Neural cell (in vitro differentiated cells): ENCODE measurements at regions not wholly inside any gene's neighbourhood (a gene's known extent, or its start where the extent isn't known, plus 50 kb on each side); places are given as distances from the start of the nearest gene placed in this dataset.

Experiments used
- H2AFZ ChIP-seq: fragments of 200-600, 300-800 bp; sonication (generic), shearing (Covaris generic); 2 replicates; pipeline ENCODE4 v1.6.0; 2014; ENCODE audit warnings: low read depth, mild to moderate bottlenecking, antibody characterized with exemption, low read length, moderate library complexity
- H3F3A ChIP-seq: fragments of 200-600 bp; shearing (Covaris generic); 2 replicates; pipeline ENCODE4 v1.6.1; 2016; ENCODE audit warnings: mild to moderate bottlenecking, moderate library complexity, mixed read lengths, antibody characterized with exemption, low read length; ENCODE audit not compliant: insufficient read depth, poor library complexity, severe bottlenecking
- H3K27ac ChIP-seq: fragments of 200-600, 300-800 bp; sonication (generic), shearing (Covaris generic); 2 replicates; pipeline ENCODE4 v1.5.1; 2014; ENCODE audit warnings: mild to moderate bottlenecking, low read length, moderate library complexity
- H3K27me3 ChIP-seq: fragments of 300-800, 200-600 bp; sonication (generic), shearing (Covaris generic); 2 replicates; pipeline ENCODE4 v1.6.0; 2014; ENCODE audit warnings: mild to moderate bottlenecking, low read depth, low read length, moderate library complexity; ENCODE audit not compliant: insufficient read depth
- H3K36me3 ChIP-seq: fragments of 300-800, 200-600 bp; sonication (generic), shearing (Covaris generic); 2 replicates; pipeline ENCODE4 v1.5.1; 2014; ENCODE audit warnings: mild to moderate bottlenecking, antibody characterized with exemption, low read length, moderate library complexity; ENCODE audit not compliant: insufficient read depth
- H3K4me2 ChIP-seq: fragments of 300-800, 200-600 bp; sonication (generic), shearing (Covaris generic); 2 replicates; pipeline ENCODE4 v1.6.0; 2014; ENCODE audit warnings: mild to moderate bottlenecking, low read length
- H3K4me3 ChIP-seq: fragments of 300-800, 200-600 bp; sonication (generic), shearing (Covaris generic); 2 replicates; pipeline ENCODE4 v1.5.1; 2014; ENCODE audit warnings: mild to moderate bottlenecking, low read length, moderate library complexity
- H3K79me2 ChIP-seq: fragments of 200-600 bp; shearing (Covaris generic); replicated peaks from 2 replicates; pipeline ENCODE4 v1.6.0; 2014; ENCODE audit warnings: mild to moderate bottlenecking, low read length, moderate library complexity; ENCODE audit not compliant: insufficient read depth
- H3K9ac ChIP-seq: fragments of 300-800, 200-600 bp; sonication (generic), shearing (Covaris generic); 2 replicates; pipeline ENCODE4 v1.6.1; 2016; ENCODE audit warnings: mild to moderate bottlenecking, low read length, mixed read lengths
- H3K9me2 ChIP-seq: fragments of 200-600 bp; shearing (Covaris generic); 2 replicates; pipeline ENCODE4 v1.6.1; 2016; ENCODE audit warnings: mild to moderate bottlenecking, low read length, mixed read lengths; ENCODE audit not compliant: insufficient read depth
- H3K9me3 ChIP-seq: fragments of 200-600, 300-800 bp; sonication (generic), shearing (Covaris generic); 2 replicates; pipeline ENCODE4 v1.6.1; 2016; ENCODE audit warnings: mild to moderate bottlenecking, mixed run types, low read length, moderate library complexity, mixed read lengths
- H4K20me1 ChIP-seq: fragments of 200-600 bp; shearing (Covaris generic); 2 replicates; pipeline ENCODE4 v1.6.1; 2016; ENCODE audit warnings: mild to moderate bottlenecking, mixed run types; ENCODE audit not compliant: insufficient read depth
- CTCF ChIP-seq: fragments of 450-650 bp; IDR thresholded peaks from 2 replicates; pipeline ENCODE4 v1.5.1; 2014; ENCODE audit warnings: antibody characterized with exemption, mild to moderate bottlenecking, moderate library complexity; ENCODE audit not compliant: poor library complexity, severe bottlenecking
- EP300 ChIP-seq: fragments of 450-650 bp; conservative IDR thresholded peaks from 2 replicates; pipeline ENCODE4 v1.6.1; 2014; ENCODE audit warnings: antibody characterized with exemption, mild to moderate bottlenecking, moderate library complexity; ENCODE audit not compliant: poor library complexity, severe bottlenecking
- EZH2 ChIP-seq: fragments of 200-600, 300-800 bp; shearing (Covaris generic), sonication (generic); IDR thresholded peaks from 2 replicates; pipeline ENCODE4 v1.6.1; 2014; ENCODE audit warnings: antibody characterized with exemption, low read length, borderline replicate concordance, mild to moderate bottlenecking; ENCODE audit not compliant: insufficient read depth, poor library complexity, severe bottlenecking
- MXI1 ChIP-seq: fragments of 450-650 bp; conservative IDR thresholded peaks from 2 replicates; pipeline ENCODE4 v1.6.1; 2014; ENCODE audit warnings: antibody characterized with exemption, mild to moderate bottlenecking; ENCODE audit not compliant: poor library complexity, severe bottlenecking
- POLR2AphosphoS5 ChIP-seq: IDR thresholded peaks from 2 replicates; pipeline ENCODE4 v1.6.1; 2012
- RAD21 ChIP-seq: fragments of 450-650 bp; conservative IDR thresholded peaks from 2 replicates; pipeline ENCODE4 v1.6.1; 2014; ENCODE audit warnings: antibody characterized with exemption, mild to moderate bottlenecking, moderate library complexity
- SMC3 ChIP-seq: fragments of 450-650 bp; conservative IDR thresholded peaks from 2 replicates; pipeline ENCODE4 v1.6.1; 2014; ENCODE audit warnings: antibody characterized with exemption, mild to moderate bottlenecking, moderate library complexity; ENCODE audit not compliant: poor library complexity
- TAF1 ChIP-seq: IDR thresholded peaks from 2 replicates; pipeline ENCODE4 v1.6.1; 2012; ENCODE audit warnings: low read depth
- TF ChIP-seq, protein P1 (sequence below): IDR thresholded peaks from 2 replicates; pipeline ENCODE4 v1.6.1; 2012; ENCODE audit warnings: borderline replicate concordance

- no peaks in the 10 kb centered on the region for H4K20me1 ChIP-seq
- H3K36me3 ChIP-seq = no peaks in the 10 kb centered on the region
- peak overlapping the region; percentile 12 for H3K4me3 ChIP-seq
- no peak overlapping the region for H3K27ac ChIP-seq
- H3K4me2 ChIP-seq = no peak overlapping the region
- no peak overlapping the region for H3K9ac ChIP-seq
- no peak overlapping the region for H2AFZ ChIP-seq
- H3F3A ChIP-seq = no peaks in the 10 kb centered on the region
- no peaks in the 10 kb centered on the region for H3K79me2 ChIP-seq
- H3K9me3 ChIP-seq = peaks cover 5% of the 10 kb centered on the region
- TF ChIP-seq CTCF (no peak), POLR2AphosphoS5 (no peak), EZH2 (no peak), EP300 (no peak), SMC3 (no peak), TAF1 (no peak)
- H3K9me2 ChIP-seq = no peaks in the 10 kb centered on the region
- H3K27me3 ChIP-seq = no peaks in the 10 kb centered on the region
Measured at GRCh38 chr9:107832871-107833270, 343.3 kb upstream of the KLF4 start.

- Histone ChIP-seq H3K9ac (no peak overlapping the region), H3K9me3 (peaks cover 5% of the 10 kb centered on the region), H3K4me2 (no peak overlapping the region), H3K4me3 (no peak overlapping the region), H3F3A (no peaks in the 10 kb centered on the region), H2AFZ (no peak overlapping the region), H3K79me2 (no peaks in the 10 kb centered on the region), H3K9me2 (no peaks in the 10 kb centered on the region), H3K27ac (no peak overlapping the region), H3K27me3 (no peaks in the 10 kb centered on the region), H4K20me1 (no peaks in the 10 kb centered on the region), H3K36me3 (no peaks in the 10 kb centered on the region)
- no peak for TF ChIP-seq EZH2
- TF ChIP-seq POLR2AphosphoS5 = no peak
Measured at GRCh38 chr9:107830479-107830878, 340.9 kb upstream of the KLF4 start.

DNA sequence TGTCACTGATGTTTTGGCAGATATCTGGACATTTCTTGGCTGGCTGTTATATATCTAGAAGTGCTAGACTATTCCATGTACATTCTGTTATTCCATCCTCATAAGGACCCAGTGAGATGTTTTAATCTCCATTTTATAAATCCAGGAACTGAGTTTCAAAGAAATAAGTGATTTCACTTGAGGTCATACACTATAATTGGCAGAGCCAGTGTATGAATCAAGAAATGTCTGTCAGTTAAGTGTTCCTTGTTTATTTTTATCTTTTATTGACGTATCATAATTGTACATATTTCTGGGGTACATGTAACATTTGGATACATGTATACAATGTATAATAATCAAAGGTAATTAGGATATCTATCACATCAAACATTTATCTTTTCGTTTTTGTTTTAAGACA lies 338.3 kb upstream of the KLF4 start:
- TF ChIP-seq POLR2AphosphoS5 = no peak
- TF ChIP-seq TAF1 = no peak
- no peak for TF ChIP-seq MXI1
- no peak for TF ChIP-seq CTCF
- no peak for TF ChIP-seq SMC3
- no peak for TF ChIP-seq RAD21
- TF ChIP-seq, protein P1, sequence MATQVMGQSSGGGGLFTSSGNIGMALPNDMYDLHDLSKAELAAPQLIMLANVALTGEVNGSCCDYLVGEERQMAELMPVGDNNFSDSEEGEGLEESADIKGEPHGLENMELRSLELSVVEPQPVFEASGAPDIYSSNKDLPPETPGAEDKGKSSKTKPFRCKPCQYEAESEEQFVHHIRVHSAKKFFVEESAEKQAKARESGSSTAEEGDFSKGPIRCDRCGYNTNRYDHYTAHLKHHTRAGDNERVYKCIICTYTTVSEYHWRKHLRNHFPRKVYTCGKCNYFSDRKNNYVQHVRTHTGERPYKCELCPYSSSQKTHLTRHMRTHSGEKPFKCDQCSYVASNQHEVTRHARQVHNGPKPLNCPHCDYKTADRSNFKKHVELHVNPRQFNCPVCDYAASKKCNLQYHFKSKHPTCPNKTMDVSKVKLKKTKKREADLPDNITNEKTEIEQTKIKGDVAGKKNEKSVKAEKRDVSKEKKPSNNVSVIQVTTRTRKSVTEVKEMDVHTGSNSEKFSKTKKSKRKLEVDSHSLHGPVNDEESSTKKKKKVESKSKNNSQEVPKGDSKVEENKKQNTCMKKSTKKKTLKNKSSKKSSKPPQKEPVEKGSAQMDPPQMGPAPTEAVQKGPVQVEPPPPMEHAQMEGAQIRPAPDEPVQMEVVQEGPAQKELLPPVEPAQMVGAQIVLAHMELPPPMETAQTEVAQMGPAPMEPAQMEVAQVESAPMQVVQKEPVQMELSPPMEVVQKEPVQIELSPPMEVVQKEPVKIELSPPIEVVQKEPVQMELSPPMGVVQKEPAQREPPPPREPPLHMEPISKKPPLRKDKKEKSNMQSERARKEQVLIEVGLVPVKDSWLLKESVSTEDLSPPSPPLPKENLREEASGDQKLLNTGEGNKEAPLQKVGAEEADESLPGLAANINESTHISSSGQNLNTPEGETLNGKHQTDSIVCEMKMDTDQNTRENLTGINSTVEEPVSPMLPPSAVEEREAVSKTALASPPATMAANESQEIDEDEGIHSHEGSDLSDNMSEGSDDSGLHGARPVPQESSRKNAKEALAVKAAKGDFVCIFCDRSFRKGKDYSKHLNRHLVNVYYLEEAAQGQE = no peak
- TF ChIP-seq EP300 = no peak
- TF ChIP-seq EZH2 = no peak
- H4K20me1 ChIP-seq = no peaks in the 10 kb centered on the region
- no peak overlapping the region for H3K4me3 ChIP-seq
- H3K27ac ChIP-seq = no peak overlapping the region
- no peaks in the 10 kb centered on the region for H3K79me2 ChIP-seq
- H3K9me2 ChIP-seq = no peaks in the 10 kb centered on the region
- H2AFZ ChIP-seq = no peak overlapping the region
- H3K9me3 ChIP-seq = peaks cover 5% of the 10 kb centered on the region
- H3K9ac ChIP-seq = no peak overlapping the region
- no peaks in the 10 kb centered on the region for H3K27me3 ChIP-seq
- no peaks in the 10 kb centered on the region for H3F3A ChIP-seq
- no peak overlapping the region for H3K4me2 ChIP-seq
- no peaks in the 10 kb centered on the region for H3K36me3 ChIP-seq
